GM10248 (cell line): ENCODE measurements at regions not wholly inside any gene's neighbourhood (a gene's known extent, or its start where the extent isn't known, plus 50 kb on each side); places are given as distances from the start of the nearest gene placed in this dataset.
A peak's percentile ranks its signal among the peaks of the same experiment; 100 is the strongest.

Experiments used
- CTCF ChIA-PET: fragments of 300-600 bp; sonication (Branson Sonifier 250); formaldehyde crosslinking; extraction: SDS; loops from one replicate; lab custom pipeline; 2021; ENCODE audit warnings: antibody characterized with exemption; lab: Yijun Ruan, JAX
- POLR2A ChIA-PET: fragments of 350-650 bp; sonication (Branson Sonifier 250); formaldehyde crosslinking; extraction: SDS; loops from one replicate; lab custom pipeline; 2020; ENCODE audit warnings: antibody characterized with exemption; lab: Yijun Ruan, JAX
- DNase-seq: peaks from one replicate; pipeline ENCODE4 v3.0.0; 2012; ENCODE audit errors: extremely low spot score
- TF ChIP-seq, protein P1 (sequence below): IDR thresholded peaks from 2 replicates; pipeline ENCODE4 v1.5.1; 2012; ENCODE audit warnings: mild to moderate bottlenecking, low read depth; ENCODE audit errors: extremely low read depth, missing control alignments, control extremely low read depth

- CTCF ChIA-PET, result no interaction called here
- POLR2A ChIA-PET, result no interaction called here
- DNase-seq, result no peak
- TF ChIP-seq, protein P1, sequence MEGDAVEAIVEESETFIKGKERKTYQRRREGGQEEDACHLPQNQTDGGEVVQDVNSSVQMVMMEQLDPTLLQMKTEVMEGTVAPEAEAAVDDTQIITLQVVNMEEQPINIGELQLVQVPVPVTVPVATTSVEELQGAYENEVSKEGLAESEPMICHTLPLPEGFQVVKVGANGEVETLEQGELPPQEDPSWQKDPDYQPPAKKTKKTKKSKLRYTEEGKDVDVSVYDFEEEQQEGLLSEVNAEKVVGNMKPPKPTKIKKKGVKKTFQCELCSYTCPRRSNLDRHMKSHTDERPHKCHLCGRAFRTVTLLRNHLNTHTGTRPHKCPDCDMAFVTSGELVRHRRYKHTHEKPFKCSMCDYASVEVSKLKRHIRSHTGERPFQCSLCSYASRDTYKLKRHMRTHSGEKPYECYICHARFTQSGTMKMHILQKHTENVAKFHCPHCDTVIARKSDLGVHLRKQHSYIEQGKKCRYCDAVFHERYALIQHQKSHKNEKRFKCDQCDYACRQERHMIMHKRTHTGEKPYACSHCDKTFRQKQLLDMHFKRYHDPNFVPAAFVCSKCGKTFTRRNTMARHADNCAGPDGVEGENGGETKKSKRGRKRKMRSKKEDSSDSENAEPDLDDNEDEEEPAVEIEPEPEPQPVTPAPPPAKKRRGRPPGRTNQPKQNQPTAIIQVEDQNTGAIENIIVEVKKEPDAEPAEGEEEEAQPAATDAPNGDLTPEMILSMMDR, result no peak
Observed at GRCh38 chr2:186254759-186255158, 231.3 kb upstream of the ZC3H15 start.

GRCh38 chr2:186255823-186256222 lies 230.2 kb upstream of the ZC3H15 start:
- POLR2A ChIA-PET, result no interaction called here
- CTCF ChIA-PET, result no interaction called here
- no peak for DNase-seq
- TF ChIP-seq, protein P1, result no peak

DNA sequence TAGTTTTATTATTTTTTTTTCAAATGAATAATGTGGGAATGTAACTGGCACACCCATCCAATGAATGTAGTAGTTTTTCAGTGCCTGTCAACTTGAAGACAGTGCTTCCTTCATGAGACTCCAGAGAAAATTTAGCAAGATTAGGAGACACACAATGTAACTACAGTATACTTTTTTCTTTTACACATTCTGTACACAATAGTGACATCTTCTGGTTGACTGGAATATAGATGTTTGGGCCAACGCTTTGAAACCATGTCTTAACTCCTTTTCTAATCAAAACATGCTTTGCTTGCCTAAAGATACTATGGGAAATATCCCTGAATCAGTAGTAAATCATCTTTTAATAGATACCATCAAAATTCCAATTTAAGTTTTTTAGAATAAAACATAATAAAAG lies 229.5 kb upstream of the ZC3H15 start:
- TF ChIP-seq, protein P1, result peak; percentile 43
- DNase-seq, result peak; percentile 22

DNA sequence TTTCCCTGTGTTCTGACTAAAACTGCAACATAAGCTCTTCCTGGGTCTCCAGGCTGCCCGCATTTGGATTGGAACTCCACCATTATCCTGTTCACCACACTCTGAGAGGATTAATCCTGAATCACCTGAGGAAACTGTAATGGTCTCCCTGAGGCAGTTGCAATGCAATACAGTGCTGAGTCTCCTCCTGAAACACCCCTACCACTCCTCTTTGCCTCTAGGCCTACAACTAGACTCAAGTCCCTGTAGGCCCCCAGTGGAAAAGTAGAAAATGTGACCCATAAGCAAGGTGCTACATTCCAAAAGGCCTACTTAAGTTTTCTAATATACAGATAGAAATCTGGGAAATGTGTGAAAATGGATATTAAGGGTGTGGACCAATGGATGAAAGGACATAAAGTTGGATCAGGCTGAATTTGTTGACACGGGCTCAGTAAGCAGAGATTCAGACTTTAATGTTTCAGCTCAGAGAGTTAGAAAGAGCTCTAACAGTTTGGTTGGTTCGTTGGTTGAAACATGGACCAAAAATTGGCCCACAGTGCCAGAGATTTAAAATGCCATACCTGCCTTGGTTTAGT lies 222.3 kb upstream of the ZC3H15 start:
- DNase-seq, result no peak
- ChIA-PET CTCF (interaction anchor here (1.3 to 1.9 kb wide), 5 partner anchors 12 to 525 kb away, joined by 3 to 5 read pairs (median 4); no protein-coding TSS in a partner anchor), POLR2A (no interaction called here)
- TF ChIP-seq, protein P1, result no peak

More for the DNA sequence above, 229.5 kb upstream of the ZC3H15 start:
- ChIA-PET CTCF (no interaction called here), POLR2A (no interaction called here)

DNA sequence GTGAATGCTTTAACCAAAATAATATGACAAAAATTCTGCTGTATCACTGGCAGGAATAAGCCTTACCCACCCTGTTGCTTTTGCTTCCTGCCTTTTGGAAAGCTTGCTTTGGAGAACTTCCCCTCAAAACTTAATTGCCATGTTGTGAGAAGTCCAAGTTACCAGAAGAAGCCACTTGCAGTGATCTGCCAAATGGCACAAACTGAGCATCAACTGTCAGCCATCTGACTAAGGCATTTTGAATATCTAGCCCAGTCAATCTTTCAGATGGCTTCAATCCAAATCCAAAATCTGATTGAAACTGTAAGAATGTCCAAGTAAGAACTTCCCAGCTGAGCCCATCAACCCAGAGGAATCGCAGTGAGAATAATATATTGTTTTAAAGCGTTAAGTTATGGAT lies 216.5 kb upstream of the ZC3H15 start:
- no peak for DNase-seq
- ChIA-PET CTCF (no interaction called here), POLR2A (no interaction called here)
- TF ChIP-seq, protein P1, result no peak

- ChIA-PET POLR2A (no interaction called here), CTCF (no interaction called here)
- TF ChIP-seq, protein P1, result no peak
- no peak for DNase-seq
Observed at GRCh38 chr2:186273953-186274352, 212.1 kb upstream of the ZC3H15 start.
